K562 (cell line): ENCODE measurements at regions not wholly inside any gene's neighbourhood (a gene's known extent, or its start where the extent isn't known, plus 50 kb on each side); places are given as distances from the start of the nearest gene placed in this dataset.

Experiments
- ATAC-seq: fragments of 200-7000 bp; cut with Tn5 transposase; 3 replicates; pipeline ENCODE4 v1.9.1; 2020; ENCODE audit warnings: moderate library complexity
- BruUV-seq: library from RNA; stranded (reverse); fragments of 400-500 nt; replicated peaks from 2 replicates; lab custom pipeline; 2021; lab: Mats Ljungman, UMichigan
- CTCF ChIA-PET: fragments of 300-600 bp; formaldehyde crosslinking; extraction: SDS; loops from one replicate; lab custom pipeline; 2021; ENCODE audit warnings: low intra/inter-chr PET ratio; lab: Yijun Ruan, JAX
- POLR2A ChIA-PET: fragments of 300-600, 350-650 bp; sonication (Branson Sonifier 250); formaldehyde crosslinking; extraction: SDS; loops from one replicate; lab custom pipeline; 2021; ENCODE audit warnings: antibody characterized with exemption, inconsistent platforms; lab: Yijun Ruan, JAX
- DNase-seq, 4 experiments: peaks; one replicate each; pipeline versions ENCODE4 v3.0.0 to v3.0.0-alpha.2; 2011 to 2018; ENCODE audit warnings: low spot score in 3 of 4, mixed read lengths in 3 of 4; ENCODE audit errors: extremely low read depth in 1 of 4
- FAIRE-seq: peaks from 2 replicates; lab custom pipeline; 2011; peaks lifted over from hg19 to GRCh38; lab: Jason Lieb, UNC
- H2AFZ ChIP-seq: 2 replicates; pipeline ENCODE4 v1.6.0; 2011; ENCODE audit warnings: low read depth, low read length, control low read depth, inconsistent platforms
- H3K27ac ChIP-seq: fragments of 200-600 bp; 3 replicates; pipeline ENCODE4 v1.8.0; 2011; ENCODE audit warnings: low read depth, mild to moderate bottlenecking, control low read depth, inconsistent platforms, low read length, moderate library complexity, mixed read lengths; ENCODE audit errors: extremely low read depth
- H3K27me3 ChIP-seq, 2 experiments: fragments of 300-600 bp in 1 of 2; 2 replicates in 1 of 2; 3 replicates in 1 of 2; pipeline versions ENCODE4 v1.6.0 to v1.8.0; 2011; ENCODE audit warnings: inconsistent platforms in 2 of 2, low read length in 2 of 2, mild to moderate bottlenecking in 1 of 2, mixed read lengths in 1 of 2, moderate library complexity in 1 of 2; ENCODE audit not compliant: control insufficient read depth in 2 of 2, insufficient read depth in 2 of 2
- H3K36me3 ChIP-seq: fragments of 300-600 bp; 3 replicates; pipeline ENCODE4 v1.8.0; 2011; ENCODE audit warnings: mild to moderate bottlenecking, low read length, inconsistent platforms; ENCODE audit not compliant: control insufficient read depth, insufficient read depth
- H3K4me1 ChIP-seq, 2 experiments: fragments of 200-600 bp in 1 of 2; replicated peaks in 1 of 2; 2 replicates in 1 of 2; 3 replicates in 1 of 2; pipeline versions ENCODE4 v1.5.1 to v1.8.0; 2011; ENCODE audit warnings: inconsistent platforms in 2 of 2, low read length in 2 of 2, mild to moderate bottlenecking in 1 of 2, mixed read lengths in 1 of 2, moderate library complexity in 1 of 2; ENCODE audit not compliant: control insufficient read depth in 2 of 2, insufficient read depth in 2 of 2
- H3K4me2 ChIP-seq: 2 replicates; pipeline ENCODE4 v1.6.1; 2011; ENCODE audit warnings: low read length, control low read depth, inconsistent platforms, mixed read lengths; ENCODE audit not compliant: insufficient read depth
- H3K4me3 ChIP-seq: fragments of 200-600 bp; sonication (generic), shearing (Covaris generic); 2 replicates; pipeline ENCODE4 v1.5.1; 2016; ENCODE audit warnings: control low read depth, inconsistent platforms
- H3K79me2 ChIP-seq: fragments of 200-600 bp; 3 replicates; pipeline ENCODE4 v1.8.0; 2011; ENCODE audit warnings: low read length, inconsistent platforms; ENCODE audit not compliant: control insufficient read depth, insufficient read depth
- H3K9ac ChIP-seq, 2 experiments: 2 replicates each; pipeline versions ENCODE4 v1.6.0 to v1.6.1; 2011; ENCODE audit warnings: low read depth in 2 of 2, low read length in 2 of 2, control low read depth in 1 of 2, inconsistent platforms in 1 of 2, mild to moderate bottlenecking in 1 of 2, mixed read lengths in 1 of 2; ENCODE audit not compliant: insufficient read depth in 1 of 2
- H3K9me1 ChIP-seq: one replicate; pipeline ENCODE4 v1.6.0; 2011; ENCODE audit warnings: inconsistent platforms, mild to moderate bottlenecking, low read length, moderate library complexity; ENCODE audit not compliant: control insufficient read depth, insufficient read depth
- H3K9me3 ChIP-seq: replicated peaks from 2 replicates; pipeline ENCODE4 v1.5.1; 2011; ENCODE audit warnings: low read depth, low read length, inconsistent platforms; ENCODE audit not compliant: control insufficient read depth, insufficient read depth
- H4K20me1 ChIP-seq: replicated peaks from 2 replicates; pipeline ENCODE4 v1.6.1; 2011; ENCODE audit warnings: low read length, inconsistent platforms, mixed read lengths; ENCODE audit not compliant: control insufficient read depth, insufficient read depth
- ATF1 ChIP-seq, 2 experiments: fragments of 450-650 bp in 1 of 2; IDR thresholded peaks; 2 replicates each; pipeline ENCODE4 v1.6.1; 2016; ENCODE audit warnings: missing compliant biosample characterization in 1 of 2, missing genetic modification characterization in 1 of 2
- CHD1 ChIP-seq: fragments of 200-600 bp; sonication (generic); IDR thresholded peaks from one replicate; pipeline ENCODE4 v1.6.1; 2012; ENCODE audit warnings: mild to moderate bottlenecking, moderate library complexity, low read length, inconsistent platforms
- GATAD2B ChIP-seq: fragments of 450-650 bp; IDR thresholded peaks from 2 replicates; pipeline ENCODE4 v1.6.1; 2017; ENCODE audit warnings: mild to moderate bottlenecking, borderline replicate concordance
- MAZ ChIP-seq, 2 experiments: fragments of 450-650 bp in 1 of 2; sonication (generic) in 1 of 2; formaldehyde crosslinking; IDR thresholded peaks in 1 of 2; conservative IDR thresholded peaks in 1 of 2; 2 replicates each; pipeline versions ENCODE4 v1.4.0 to v1.5.0; 2020; ENCODE audit warnings: mild to moderate bottlenecking in 1 of 2, missing genetic modification reagents in 1 of 2
- PPARD ChIP-seq: fragments of 250-450 bp; sonication (Bioruptor Pico); IDR thresholded peaks from 2 replicates; pipeline ENCODE4 v1.8.0; 2022; ENCODE audit warnings: inconsistent platforms, mild to moderate bottlenecking, moderate library complexity
- RCOR1 ChIP-seq, 2 experiments: IDR thresholded peaks; 2 replicates each; pipeline ENCODE4 v1.6.1; 2012; ENCODE audit warnings: low read depth in 2 of 2, low read length in 2 of 2, borderline replicate concordance in 1 of 2, improper control_type of control experiment in 1 of 2
- RREB1 ChIP-seq: fragments of 250-450 bp; sonication (Bioruptor Pico); IDR thresholded peaks from 2 replicates; pipeline ENCODE4 v1.4.0; 2020
- SIRT6 ChIP-seq: IDR thresholded peaks from one replicate; pipeline ENCODE4 v1.6.1; 2012; ENCODE audit warnings: low read depth, mild to moderate bottlenecking, control low read depth, inconsistent platforms, low read length, moderate library complexity
- TAL1 ChIP-seq: fragments of 450-650 bp; IDR thresholded peaks from 2 replicates; pipeline ENCODE4 v1.6.1; 2016; ENCODE audit warnings: mild to moderate bottlenecking
- ZC3H11A ChIP-seq: IDR thresholded peaks from 2 replicates; pipeline ENCODE4 v1.6.1; 2012; ENCODE audit warnings: low read depth, low read length, improper control_type of control experiment
- ZFP1 ChIP-seq: fragments of 450-650 bp; formaldehyde crosslinking; IDR thresholded peaks from 2 replicates; pipeline ENCODE4 v1.4.0; 2020; ENCODE audit warnings: mild to moderate bottlenecking, mixed read lengths
- WGBS: fragments of 100-300 bp; shearing (Covaris generic); methylation state at CpG from one replicate; pipeline ENCODE4 v1.1.6; 2016; ENCODE audit warnings: low coverage, mixed read lengths; ENCODE audit not compliant: insufficient coverage; ENCODE audit errors: missing lambda C conversion rate; 5-methylcytosine and 5-hydroxymethylcytosine counted together
- in situ Hi-C: fragments of 300-500 bp; cut with MboI; formaldehyde crosslinking; loops from 4 replicates; pipeline ENCODE4 v1.15.0; 2018; ENCODE audit warnings: inconsistent platforms, mixed read lengths
- intact Hi-C: fragments of 100-400 bp; cut with micrococcal nuclease; formaldehyde crosslinking; loops from 2 replicates; pipeline ENCODE4 v1.14.2; 2022
- TF ChIP-seq, protein P1 (sequence below): fragments of 250-450 bp; sonication (Bioruptor Pico); IDR thresholded peaks from 2 replicates; pipeline ENCODE4 v1.8.0; 2022; ENCODE audit warnings: moderate library complexity, mild to moderate bottlenecking, inconsistent platforms
- TF ChIP-seq, protein P2 (sequence below): fragments of 450-650 bp; IDR thresholded peaks from 2 replicates; pipeline ENCODE4 v1.6.1; 2016
- TF ChIP-seq, protein P3 (sequence below): sonication (generic); formaldehyde crosslinking; IDR thresholded peaks from 2 replicates; pipeline ENCODE4 v1.8.0; 2023; ENCODE audit warnings: mild to moderate bottlenecking, missing genetic modification reagents

DNA sequence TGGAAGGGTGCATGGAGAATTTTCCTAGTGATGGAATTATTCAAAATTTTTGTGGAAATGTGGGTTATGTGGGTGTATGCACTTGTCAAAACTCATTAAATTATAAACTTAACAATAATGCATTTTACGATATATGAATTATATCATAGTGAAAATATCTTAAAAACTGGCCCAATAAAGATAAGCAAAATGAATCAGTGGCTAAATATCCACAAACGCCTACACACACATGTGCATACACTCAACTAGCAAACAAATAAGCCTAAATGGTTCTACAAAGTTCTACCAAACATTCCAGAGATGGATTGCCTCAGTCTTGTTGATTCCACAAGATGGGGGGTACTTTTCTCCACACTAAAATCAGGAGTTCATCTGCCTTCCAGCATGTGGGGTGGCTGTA, 349.5 kb downstream of the TSHZ3 start (continued):
- no peak for TF ChIP-seq MAZ (CRISPR knock-in tag; conservative IDR thresholded peaks at IDR 0.05 in 1 of 2, IDR thresholded peaks at IDR 0.05 in 1 of 2)
- TF ChIP-seq, protein P1, sequence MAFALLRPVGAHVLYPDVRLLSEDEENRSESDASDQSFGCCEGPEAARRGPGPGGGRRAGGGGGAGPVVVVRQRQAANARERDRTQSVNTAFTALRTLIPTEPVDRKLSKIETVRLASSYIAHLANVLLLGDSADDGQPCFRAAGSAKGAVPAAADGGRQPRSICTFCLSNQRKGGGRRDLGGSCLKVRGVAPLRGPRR (CRISPR knock-in tag), result no peak
- TF ChIP-seq CHD1, result no peak
- TF ChIP-seq, protein P2, sequence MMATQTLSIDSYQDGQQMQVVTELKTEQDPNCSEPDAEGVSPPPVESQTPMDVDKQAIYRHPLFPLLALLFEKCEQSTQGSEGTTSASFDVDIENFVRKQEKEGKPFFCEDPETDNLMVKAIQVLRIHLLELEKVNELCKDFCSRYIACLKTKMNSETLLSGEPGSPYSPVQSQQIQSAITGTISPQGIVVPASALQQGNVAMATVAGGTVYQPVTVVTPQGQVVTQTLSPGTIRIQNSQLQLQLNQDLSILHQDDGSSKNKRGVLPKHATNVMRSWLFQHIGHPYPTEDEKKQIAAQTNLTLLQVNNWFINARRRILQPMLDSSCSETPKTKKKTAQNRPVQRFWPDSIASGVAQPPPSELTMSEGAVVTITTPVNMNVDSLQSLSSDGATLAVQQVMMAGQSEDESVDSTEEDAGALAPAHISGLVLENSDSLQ, result no peak
- TF ChIP-seq TAL1, result no peak
- no peak for TF ChIP-seq ATF1 (CRISPR knock-in tag; IDR thresholded peaks at IDR 0.05)
- TF ChIP-seq ATF1 (tag; IDR thresholded peaks at IDR 0.05), result no peak
- TF ChIP-seq SIRT6, result no peak
- TF ChIP-seq, all 486 proteins: peak for 0

DNA sequence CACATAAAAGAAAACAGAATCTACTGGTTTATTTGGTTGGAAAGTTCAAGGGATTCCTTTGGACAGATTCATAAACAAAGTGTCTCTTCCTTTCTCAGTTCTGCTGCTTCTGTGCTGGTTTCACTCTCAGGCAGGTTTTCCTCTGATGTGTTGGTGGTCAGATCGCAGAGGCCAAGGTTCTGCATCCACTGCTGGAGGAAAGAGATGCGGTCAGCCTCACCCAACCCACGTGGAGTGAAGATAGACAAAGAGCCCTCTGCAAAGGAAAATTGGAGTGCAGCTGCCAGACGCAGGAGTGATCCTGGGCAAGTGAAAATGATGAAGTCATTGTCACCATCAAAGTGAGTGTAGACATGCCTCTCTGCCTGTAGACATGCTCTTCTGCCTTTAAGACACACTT, 352.0 kb downstream of the TSHZ3 start:
- Histone ChIP-seq H4K20me1 (no peaks in the 10 kb centered on the region), H3K9ac (no peak overlapping the region), H3K79me2 (no peaks in the 10 kb centered on the region), H3K27ac (no peak overlapping the region), H3K4me3 (no peak overlapping the region), H2AFZ (no peak overlapping the region), H3K9me1 (no peaks in the 10 kb centered on the region), H3K4me1 (no peaks in the 10 kb centered on the region), H3K36me3 (no peaks in the 10 kb centered on the region), H3K9me3 (no peaks in the 10 kb centered on the region), H3K27me3 (no peaks in the 10 kb centered on the region), H3K4me2 (no peak overlapping the region)
- FAIRE-seq (no peak), DNase-seq (no peak), ATAC-seq (no peak)
- ChIA-PET CTCF (no interaction called here), POLR2A (no interaction called here)
- intact Hi-C loops (no loop called here), in situ Hi-C loops (no loop called here)
- no TSS peak for BruUV-seq
- WGBS, result 0% methylated on average over 4 of the region's 4 CpGs
- TF ChIP-seq PPARD (CRISPR knock-in tag) (no peak), RREB1 (CRISPR knock-in tag) (no peak), RCOR1 (IDR thresholded peaks at IDR 0.05; ENCODE audit: borderline replicate concordance in 1 of 2, low read depth in 2 of 2, low read length in 2 of 2) (no peak), ZC3H11A (no peak), GATAD2B (no peak), ZFP1 (CRISPR knock-in tag) (no peak)
- TF ChIP-seq, protein P3, sequence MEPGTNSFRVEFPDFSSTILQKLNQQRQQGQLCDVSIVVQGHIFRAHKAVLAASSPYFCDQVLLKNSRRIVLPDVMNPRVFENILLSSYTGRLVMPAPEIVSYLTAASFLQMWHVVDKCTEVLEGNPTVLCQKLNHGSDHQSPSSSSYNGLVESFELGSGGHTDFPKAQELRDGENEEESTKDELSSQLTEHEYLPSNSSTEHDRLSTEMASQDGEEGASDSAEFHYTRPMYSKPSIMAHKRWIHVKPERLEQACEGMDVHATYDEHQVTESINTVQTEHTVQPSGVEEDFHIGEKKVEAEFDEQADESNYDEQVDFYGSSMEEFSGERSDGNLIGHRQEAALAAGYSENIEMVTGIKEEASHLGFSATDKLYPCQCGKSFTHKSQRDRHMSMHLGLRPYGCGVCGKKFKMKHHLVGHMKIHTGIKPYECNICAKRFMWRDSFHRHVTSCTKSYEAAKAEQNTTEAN (CRISPR knock-in tag), result no peak
